ENCODE measurements at regions not wholly inside any gene's neighbourhood (a gene's known extent, or its start where the extent isn't known, plus 50 kb on each side); places are given as distances from the start of the nearest gene placed in this dataset.

DNA sequence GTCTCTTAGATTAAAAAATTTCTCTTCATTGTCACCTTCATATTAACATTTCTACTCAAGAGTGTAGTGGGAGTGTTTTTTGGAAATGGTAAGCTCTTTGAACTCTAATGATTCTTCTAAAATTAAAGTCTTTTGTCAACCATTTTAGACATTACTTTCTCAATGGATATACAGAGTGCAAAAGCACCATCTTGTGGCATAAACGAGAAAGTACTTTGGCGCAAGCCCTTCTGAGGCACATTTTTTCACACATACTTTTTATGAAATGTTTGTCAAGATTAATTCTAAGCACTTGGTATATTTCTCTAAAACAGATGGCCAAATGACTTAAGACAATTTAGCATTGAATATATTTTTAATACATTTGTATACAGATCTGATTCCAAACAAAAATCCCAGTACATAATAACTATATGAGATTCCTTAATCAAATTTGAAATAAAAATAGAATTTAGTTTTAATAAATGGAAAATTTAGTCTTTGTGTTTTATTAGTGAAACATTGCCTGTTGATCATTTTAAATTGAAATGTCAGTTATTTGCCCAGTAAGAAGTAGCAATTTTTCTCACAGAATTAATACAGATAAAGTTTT, 63.3 kb upstream of the GALNT5 start:
- peak; percentile 45 for DNase-seq

DNA sequence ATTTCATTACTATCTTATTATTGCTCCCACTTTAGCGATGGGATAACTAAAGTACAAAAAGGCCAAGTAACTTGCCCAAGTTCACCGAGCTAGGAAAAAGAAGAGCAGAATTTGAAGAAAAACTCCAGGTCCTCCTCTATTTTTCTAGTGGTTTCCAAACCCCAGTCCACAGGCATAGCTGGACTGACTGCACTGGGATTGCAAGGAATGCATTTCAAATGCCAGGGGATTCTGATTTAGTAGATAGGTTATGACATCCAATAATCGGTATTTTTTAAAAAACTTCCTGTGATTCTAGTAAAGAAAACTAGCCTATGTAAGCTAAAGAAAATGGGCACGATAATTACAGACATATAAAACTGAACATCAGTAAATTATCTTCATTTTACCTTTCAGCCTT, 62.7 kb upstream of the GALNT5 start:
- no peak for DNase-seq

DNA sequence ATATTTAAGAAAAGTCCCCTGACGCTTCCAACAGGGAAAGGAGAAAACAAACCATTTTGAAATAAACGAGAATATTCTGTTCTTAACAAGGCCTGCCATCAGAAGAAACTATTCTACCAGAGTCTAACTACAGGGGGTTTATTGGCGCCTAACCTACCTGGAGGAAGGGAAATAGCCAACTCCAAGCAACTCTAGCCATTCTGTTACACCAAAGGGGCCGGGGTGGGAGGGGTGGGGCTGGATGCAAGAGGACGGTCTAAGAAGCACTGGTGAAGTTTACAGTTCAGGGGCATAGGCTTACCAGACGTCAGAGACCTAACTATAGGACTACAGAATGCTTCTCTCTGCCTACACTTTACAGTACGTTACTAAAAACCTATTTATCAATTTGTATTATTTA, 60.5 kb upstream of the GALNT5 start:
- DNase-seq = no peak

DNA sequence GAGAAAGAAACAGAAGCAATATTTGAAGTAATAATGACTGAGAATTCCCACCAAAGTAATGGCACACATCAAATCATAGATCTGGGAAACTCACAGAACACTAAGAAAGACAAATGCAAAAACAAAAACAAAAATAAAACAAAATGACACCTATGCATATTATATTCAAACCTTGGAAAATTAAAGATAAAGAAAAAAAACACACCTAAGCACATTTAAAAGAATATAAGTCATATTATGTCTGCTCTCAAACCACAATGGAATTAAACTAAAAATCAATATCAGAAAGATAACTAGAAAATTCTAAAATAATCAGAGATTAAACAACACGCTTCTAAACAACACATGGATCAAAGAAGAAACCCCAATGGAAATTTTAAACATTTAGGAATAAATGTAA, 59.7 kb upstream of the GALNT5 start:
- no peak for DNase-seq

DNA sequence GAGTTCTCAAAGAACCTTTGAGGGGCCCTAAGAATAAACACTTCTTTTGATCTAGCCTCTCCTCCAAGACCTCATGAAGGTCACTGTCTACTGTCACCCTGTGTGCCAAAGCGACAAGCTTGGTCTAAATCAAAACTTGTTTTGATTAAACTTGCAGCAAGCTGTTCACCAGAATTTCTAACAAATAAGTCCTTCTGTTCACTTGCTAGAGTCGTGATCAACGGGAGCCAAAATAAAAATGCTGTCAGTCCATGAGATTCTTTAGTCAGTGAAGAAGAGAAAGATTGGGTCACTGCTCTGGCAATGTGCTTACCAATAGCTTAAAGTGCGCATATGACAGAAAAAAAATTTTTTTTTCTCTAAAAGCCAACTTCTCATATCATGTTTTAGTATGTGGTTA, 53.9 kb upstream of the GALNT5 start:
- no peak for DNase-seq

DNA sequence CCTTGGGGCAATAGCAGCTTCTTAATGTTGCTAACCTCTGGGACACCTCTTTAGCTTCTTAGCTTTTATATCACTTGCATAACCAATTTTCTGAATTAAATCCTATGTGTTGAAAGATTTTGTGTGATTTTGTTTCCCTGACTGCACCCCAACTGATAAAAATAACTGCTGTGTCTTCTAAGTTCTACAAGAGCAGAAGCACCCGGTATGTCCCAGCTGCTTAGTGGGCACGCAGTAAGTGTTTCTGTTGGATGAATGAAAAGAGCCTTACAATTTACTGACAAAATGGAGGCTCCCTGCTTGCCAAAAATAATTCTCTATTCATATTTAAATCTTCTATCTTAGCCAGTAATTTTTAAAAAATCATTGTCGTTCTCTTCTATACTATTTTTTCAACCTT, 53.1 kb upstream of the GALNT5 start:
- no peak for DNase-seq

DNA sequence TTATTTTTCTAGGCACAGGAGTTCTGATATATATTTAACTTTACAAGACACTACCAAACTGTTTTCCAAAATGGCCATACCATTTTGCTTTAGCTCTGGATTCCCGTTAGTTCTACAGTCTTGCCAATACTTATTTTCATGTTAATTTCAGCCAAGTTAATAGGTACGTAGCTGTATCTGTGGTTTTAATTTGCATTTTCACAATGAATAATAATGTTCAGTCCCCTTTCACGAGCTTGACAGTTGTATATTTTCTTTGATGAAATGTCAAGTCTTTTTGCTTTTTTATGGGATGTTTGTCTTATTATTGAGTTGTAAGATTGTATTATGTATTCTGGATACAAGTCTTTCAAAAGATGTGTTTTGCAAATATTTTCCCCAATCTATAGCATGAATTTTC, 50.6 kb upstream of the GALNT5 start:
- DNase-seq = no peak
